Neural cell (in vitro differentiated cells): ENCODE measurements at regions not wholly inside any gene's neighbourhood (a gene's known extent, or its start where the extent isn't known, plus 50 kb on each side); places are given as distances from the start of the nearest gene placed in this dataset.

ENCODE experiments used
- H2AFZ ChIP-seq: fragments of 200-600, 300-800 bp; sonication (generic), shearing (Covaris generic); 2 replicates; pipeline ENCODE4 v1.6.0; 2014; ENCODE audit warnings: low read depth, mild to moderate bottlenecking, antibody characterized with exemption, low read length, moderate library complexity
- H3F3A ChIP-seq: fragments of 200-600 bp; shearing (Covaris generic); 2 replicates; pipeline ENCODE4 v1.6.1; 2016; ENCODE audit warnings: mild to moderate bottlenecking, moderate library complexity, mixed read lengths, antibody characterized with exemption, low read length; ENCODE audit not compliant: insufficient read depth, poor library complexity, severe bottlenecking
- H3K27ac ChIP-seq: fragments of 200-600, 300-800 bp; sonication (generic), shearing (Covaris generic); 2 replicates; pipeline ENCODE4 v1.5.1; 2014; ENCODE audit warnings: mild to moderate bottlenecking, low read length, moderate library complexity
- H3K27me3 ChIP-seq: fragments of 300-800, 200-600 bp; sonication (generic), shearing (Covaris generic); 2 replicates; pipeline ENCODE4 v1.6.0; 2014; ENCODE audit warnings: mild to moderate bottlenecking, low read depth, low read length, moderate library complexity; ENCODE audit not compliant: insufficient read depth
- H3K36me3 ChIP-seq: fragments of 300-800, 200-600 bp; sonication (generic), shearing (Covaris generic); 2 replicates; pipeline ENCODE4 v1.5.1; 2014; ENCODE audit warnings: mild to moderate bottlenecking, antibody characterized with exemption, low read length, moderate library complexity; ENCODE audit not compliant: insufficient read depth
- H3K4me2 ChIP-seq: fragments of 300-800, 200-600 bp; sonication (generic), shearing (Covaris generic); 2 replicates; pipeline ENCODE4 v1.6.0; 2014; ENCODE audit warnings: mild to moderate bottlenecking, low read length
- H3K4me3 ChIP-seq: fragments of 300-800, 200-600 bp; sonication (generic), shearing (Covaris generic); 2 replicates; pipeline ENCODE4 v1.5.1; 2014; ENCODE audit warnings: mild to moderate bottlenecking, low read length, moderate library complexity
- H3K79me2 ChIP-seq: fragments of 200-600 bp; shearing (Covaris generic); replicated peaks from 2 replicates; pipeline ENCODE4 v1.6.0; 2014; ENCODE audit warnings: mild to moderate bottlenecking, low read length, moderate library complexity; ENCODE audit not compliant: insufficient read depth
- H3K9ac ChIP-seq: fragments of 300-800, 200-600 bp; sonication (generic), shearing (Covaris generic); 2 replicates; pipeline ENCODE4 v1.6.1; 2016; ENCODE audit warnings: mild to moderate bottlenecking, low read length, mixed read lengths
- H3K9me2 ChIP-seq: fragments of 200-600 bp; shearing (Covaris generic); 2 replicates; pipeline ENCODE4 v1.6.1; 2016; ENCODE audit warnings: mild to moderate bottlenecking, low read length, mixed read lengths; ENCODE audit not compliant: insufficient read depth
- H3K9me3 ChIP-seq: fragments of 200-600, 300-800 bp; sonication (generic), shearing (Covaris generic); 2 replicates; pipeline ENCODE4 v1.6.1; 2016; ENCODE audit warnings: mild to moderate bottlenecking, mixed run types, low read length, moderate library complexity, mixed read lengths
- H4K20me1 ChIP-seq: fragments of 200-600 bp; shearing (Covaris generic); 2 replicates; pipeline ENCODE4 v1.6.1; 2016; ENCODE audit warnings: mild to moderate bottlenecking, mixed run types; ENCODE audit not compliant: insufficient read depth
- EP300 ChIP-seq: fragments of 450-650 bp; conservative IDR thresholded peaks from 2 replicates; pipeline ENCODE4 v1.6.1; 2014; ENCODE audit warnings: antibody characterized with exemption, mild to moderate bottlenecking, moderate library complexity; ENCODE audit not compliant: poor library complexity, severe bottlenecking
- EZH2 ChIP-seq: fragments of 200-600, 300-800 bp; shearing (Covaris generic), sonication (generic); IDR thresholded peaks from 2 replicates; pipeline ENCODE4 v1.6.1; 2014; ENCODE audit warnings: antibody characterized with exemption, low read length, borderline replicate concordance, mild to moderate bottlenecking; ENCODE audit not compliant: insufficient read depth, poor library complexity, severe bottlenecking
- MXI1 ChIP-seq: fragments of 450-650 bp; conservative IDR thresholded peaks from 2 replicates; pipeline ENCODE4 v1.6.1; 2014; ENCODE audit warnings: antibody characterized with exemption, mild to moderate bottlenecking; ENCODE audit not compliant: poor library complexity, severe bottlenecking
- POLR2AphosphoS5 ChIP-seq: IDR thresholded peaks from 2 replicates; pipeline ENCODE4 v1.6.1; 2012
- RAD21 ChIP-seq: fragments of 450-650 bp; conservative IDR thresholded peaks from 2 replicates; pipeline ENCODE4 v1.6.1; 2014; ENCODE audit warnings: antibody characterized with exemption, mild to moderate bottlenecking, moderate library complexity
- SMC3 ChIP-seq: fragments of 450-650 bp; conservative IDR thresholded peaks from 2 replicates; pipeline ENCODE4 v1.6.1; 2014; ENCODE audit warnings: antibody characterized with exemption, mild to moderate bottlenecking, moderate library complexity; ENCODE audit not compliant: poor library complexity
- TAF1 ChIP-seq: IDR thresholded peaks from 2 replicates; pipeline ENCODE4 v1.6.1; 2012; ENCODE audit warnings: low read depth
- TF ChIP-seq, protein P1 (sequence below): fragments of 450-650 bp; IDR thresholded peaks from 2 replicates; pipeline ENCODE4 v1.5.1; 2014; ENCODE audit warnings: antibody characterized with exemption, mild to moderate bottlenecking, moderate library complexity; ENCODE audit not compliant: poor library complexity, severe bottlenecking
- TF ChIP-seq, protein P2 (sequence below): IDR thresholded peaks from 2 replicates; pipeline ENCODE4 v1.6.1; 2012; ENCODE audit warnings: borderline replicate concordance

GRCh38 chr16:17619261-17619660 lies 148.5 kb upstream of the XYLT1 start:
- H4K20me1 ChIP-seq = no peaks in the 10 kb centered on the region
- H3K79me2 ChIP-seq = no peaks in the 10 kb centered on the region
- no peak overlapping the region for H3K9ac ChIP-seq
- H3K4me3 ChIP-seq = no peak overlapping the region
- H3K9me3 ChIP-seq = no peaks in the 10 kb centered on the region
- H2AFZ ChIP-seq = no peak overlapping the region
- no peaks in the 10 kb centered on the region for H3F3A ChIP-seq
- no peaks in the 10 kb centered on the region for H3K36me3 ChIP-seq
- no peak overlapping the region for H3K4me2 ChIP-seq
- no peaks in the 10 kb centered on the region for H3K27me3 ChIP-seq
- H3K9me2 ChIP-seq = no peaks in the 10 kb centered on the region
- TF ChIP-seq, protein P1, sequence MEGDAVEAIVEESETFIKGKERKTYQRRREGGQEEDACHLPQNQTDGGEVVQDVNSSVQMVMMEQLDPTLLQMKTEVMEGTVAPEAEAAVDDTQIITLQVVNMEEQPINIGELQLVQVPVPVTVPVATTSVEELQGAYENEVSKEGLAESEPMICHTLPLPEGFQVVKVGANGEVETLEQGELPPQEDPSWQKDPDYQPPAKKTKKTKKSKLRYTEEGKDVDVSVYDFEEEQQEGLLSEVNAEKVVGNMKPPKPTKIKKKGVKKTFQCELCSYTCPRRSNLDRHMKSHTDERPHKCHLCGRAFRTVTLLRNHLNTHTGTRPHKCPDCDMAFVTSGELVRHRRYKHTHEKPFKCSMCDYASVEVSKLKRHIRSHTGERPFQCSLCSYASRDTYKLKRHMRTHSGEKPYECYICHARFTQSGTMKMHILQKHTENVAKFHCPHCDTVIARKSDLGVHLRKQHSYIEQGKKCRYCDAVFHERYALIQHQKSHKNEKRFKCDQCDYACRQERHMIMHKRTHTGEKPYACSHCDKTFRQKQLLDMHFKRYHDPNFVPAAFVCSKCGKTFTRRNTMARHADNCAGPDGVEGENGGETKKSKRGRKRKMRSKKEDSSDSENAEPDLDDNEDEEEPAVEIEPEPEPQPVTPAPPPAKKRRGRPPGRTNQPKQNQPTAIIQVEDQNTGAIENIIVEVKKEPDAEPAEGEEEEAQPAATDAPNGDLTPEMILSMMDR = no peak
- TF ChIP-seq EP300 (no peak), TAF1 (no peak), POLR2AphosphoS5 (no peak), SMC3 (no peak), RAD21 (no peak), MXI1 (no peak)
- TF ChIP-seq, protein P2, sequence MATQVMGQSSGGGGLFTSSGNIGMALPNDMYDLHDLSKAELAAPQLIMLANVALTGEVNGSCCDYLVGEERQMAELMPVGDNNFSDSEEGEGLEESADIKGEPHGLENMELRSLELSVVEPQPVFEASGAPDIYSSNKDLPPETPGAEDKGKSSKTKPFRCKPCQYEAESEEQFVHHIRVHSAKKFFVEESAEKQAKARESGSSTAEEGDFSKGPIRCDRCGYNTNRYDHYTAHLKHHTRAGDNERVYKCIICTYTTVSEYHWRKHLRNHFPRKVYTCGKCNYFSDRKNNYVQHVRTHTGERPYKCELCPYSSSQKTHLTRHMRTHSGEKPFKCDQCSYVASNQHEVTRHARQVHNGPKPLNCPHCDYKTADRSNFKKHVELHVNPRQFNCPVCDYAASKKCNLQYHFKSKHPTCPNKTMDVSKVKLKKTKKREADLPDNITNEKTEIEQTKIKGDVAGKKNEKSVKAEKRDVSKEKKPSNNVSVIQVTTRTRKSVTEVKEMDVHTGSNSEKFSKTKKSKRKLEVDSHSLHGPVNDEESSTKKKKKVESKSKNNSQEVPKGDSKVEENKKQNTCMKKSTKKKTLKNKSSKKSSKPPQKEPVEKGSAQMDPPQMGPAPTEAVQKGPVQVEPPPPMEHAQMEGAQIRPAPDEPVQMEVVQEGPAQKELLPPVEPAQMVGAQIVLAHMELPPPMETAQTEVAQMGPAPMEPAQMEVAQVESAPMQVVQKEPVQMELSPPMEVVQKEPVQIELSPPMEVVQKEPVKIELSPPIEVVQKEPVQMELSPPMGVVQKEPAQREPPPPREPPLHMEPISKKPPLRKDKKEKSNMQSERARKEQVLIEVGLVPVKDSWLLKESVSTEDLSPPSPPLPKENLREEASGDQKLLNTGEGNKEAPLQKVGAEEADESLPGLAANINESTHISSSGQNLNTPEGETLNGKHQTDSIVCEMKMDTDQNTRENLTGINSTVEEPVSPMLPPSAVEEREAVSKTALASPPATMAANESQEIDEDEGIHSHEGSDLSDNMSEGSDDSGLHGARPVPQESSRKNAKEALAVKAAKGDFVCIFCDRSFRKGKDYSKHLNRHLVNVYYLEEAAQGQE = no peak
- no peak overlapping the region for H3K27ac ChIP-seq

GRCh38 chr16:17617021-17617552 lies 146.3 kb upstream of the XYLT1 start:
- H3K9me2 ChIP-seq = no peaks in the 10 kb centered on the region
- no peaks in the 10 kb centered on the region for H3K36me3 ChIP-seq
- no peak overlapping the region for H3K27ac ChIP-seq
- no peaks in the 10 kb centered on the region for H3K9me3 ChIP-seq
- TF ChIP-seq EZH2 (no peak), RAD21 (no peak), MXI1 (no peak), POLR2AphosphoS5 (no peak), SMC3 (no peak), EP300 (no peak), TAF1 (no peak)
- TF ChIP-seq, protein P1 = no peak
- TF ChIP-seq, protein P2 = no peak
- no peak overlapping the region for H3K4me2 ChIP-seq
- no peak overlapping the region for H3K4me3 ChIP-seq
- H3F3A ChIP-seq = no peaks in the 10 kb centered on the region
- no peak overlapping the region for H3K9ac ChIP-seq
- no peaks in the 10 kb centered on the region for H4K20me1 ChIP-seq
- no peak overlapping the region for H2AFZ ChIP-seq
- no peaks in the 10 kb centered on the region for H3K27me3 ChIP-seq
- no peaks in the 10 kb centered on the region for H3K79me2 ChIP-seq
